ENCODE measurements at regions not wholly inside any gene's neighbourhood (a gene's known extent, or its start where the extent isn't known, plus 50 kb on each side); places are given as distances from the start of the nearest gene placed in this dataset.

- TF ChIP-seq, protein P1, sequence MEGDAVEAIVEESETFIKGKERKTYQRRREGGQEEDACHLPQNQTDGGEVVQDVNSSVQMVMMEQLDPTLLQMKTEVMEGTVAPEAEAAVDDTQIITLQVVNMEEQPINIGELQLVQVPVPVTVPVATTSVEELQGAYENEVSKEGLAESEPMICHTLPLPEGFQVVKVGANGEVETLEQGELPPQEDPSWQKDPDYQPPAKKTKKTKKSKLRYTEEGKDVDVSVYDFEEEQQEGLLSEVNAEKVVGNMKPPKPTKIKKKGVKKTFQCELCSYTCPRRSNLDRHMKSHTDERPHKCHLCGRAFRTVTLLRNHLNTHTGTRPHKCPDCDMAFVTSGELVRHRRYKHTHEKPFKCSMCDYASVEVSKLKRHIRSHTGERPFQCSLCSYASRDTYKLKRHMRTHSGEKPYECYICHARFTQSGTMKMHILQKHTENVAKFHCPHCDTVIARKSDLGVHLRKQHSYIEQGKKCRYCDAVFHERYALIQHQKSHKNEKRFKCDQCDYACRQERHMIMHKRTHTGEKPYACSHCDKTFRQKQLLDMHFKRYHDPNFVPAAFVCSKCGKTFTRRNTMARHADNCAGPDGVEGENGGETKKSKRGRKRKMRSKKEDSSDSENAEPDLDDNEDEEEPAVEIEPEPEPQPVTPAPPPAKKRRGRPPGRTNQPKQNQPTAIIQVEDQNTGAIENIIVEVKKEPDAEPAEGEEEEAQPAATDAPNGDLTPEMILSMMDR (IDR thresholded peaks at IDR 0.05; ENCODE audit: extremely low read depth in 1 of 2, insufficient read depth in 1 of 2, low read depth in 1 of 2, low read length in 2 of 2) = no peak
- TF ChIP-seq, protein P2, sequence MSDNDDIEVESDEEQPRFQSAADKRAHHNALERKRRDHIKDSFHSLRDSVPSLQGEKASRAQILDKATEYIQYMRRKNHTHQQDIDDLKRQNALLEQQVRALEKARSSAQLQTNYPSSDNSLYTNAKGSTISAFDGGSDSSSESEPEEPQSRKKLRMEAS (IDR thresholded peaks at IDR 0.05; ENCODE audit: insufficient read depth, insufficient read length) = no peak
- no peak for TF ChIP-seq POLR2A (IDR thresholded peaks at IDR 0.05; ENCODE audit: low read depth, low read length)
- no peak for TF ChIP-seq POLR2AphosphoS5 (IDR thresholded peaks at IDR 0.05; ENCODE audit: insufficient read depth, low read depth, low read length)
Observed at GRCh38 chr2:157946919-157947557, 70.9 kb upstream of the ACVR1 start.

Measured in endothelial cell of umbilical vein (primary cell).